Adrenal gland (tissue), 5 donors: ENCODE measurements at regions not wholly inside any gene's neighbourhood (a gene's known extent, or its start where the extent isn't known, plus 50 kb on each side); places are given as distances from the start of the nearest gene placed in this dataset.

Experiments used
- POLR2A ChIP-seq, 2 donors: fragments of 450-650 bp; IDR thresholded peaks; one replicate each; pipeline ENCODE4 v1.6.1; 2017; ENCODE audit warnings: antibody characterized with exemption in 2 of 2, mild to moderate bottlenecking in 2 of 2, moderate library complexity in 1 of 2
- TF ChIP-seq, protein P1 (sequence below), 6 experiments: fragments of 450-650 bp in 4 of 6; fragments of 200-600 bp in 2 of 6; sonication (generic) in 1 of 6; IDR thresholded peaks; 1 replicate in 5 of 6; 2 replicates in 1 of 6; pipeline versions ENCODE4 v1.5.1 to v1.8.0; 2016 to 2021; ENCODE audit warnings: antibody characterized with exemption in 6 of 6, mild to moderate bottlenecking in 2 of 6, moderate library complexity in 1 of 6
- donor health status: DM: no; HTN: no; CAD: no.

DNA sequence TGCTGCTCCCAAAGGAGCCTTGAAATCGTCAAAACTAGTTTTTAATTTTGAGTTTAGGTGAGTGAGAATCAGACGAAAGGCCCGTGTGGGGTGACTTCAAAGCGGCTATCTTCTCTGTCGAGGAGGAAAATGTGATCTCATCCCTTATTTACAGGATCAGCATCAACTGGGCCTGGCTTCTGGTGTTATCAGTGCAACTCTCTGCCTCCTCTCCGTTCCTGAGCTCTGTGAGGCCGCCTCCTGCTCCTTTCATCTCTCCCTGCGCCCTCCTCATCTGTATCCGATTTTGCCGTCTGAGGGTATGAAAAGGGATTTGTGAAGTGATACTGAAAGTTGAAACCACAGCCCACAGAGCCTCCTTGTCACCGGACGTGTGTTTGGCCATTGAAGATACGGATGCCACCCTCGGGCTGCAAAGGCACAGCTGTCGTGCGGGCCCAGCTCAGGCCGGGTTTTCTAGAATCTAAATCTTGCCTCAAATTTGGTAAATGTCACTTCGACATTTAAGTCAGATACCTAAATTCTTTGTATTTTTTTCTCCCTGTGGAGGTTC lies 408.7 kb upstream of the ADARB2 start:
- TF ChIP-seq, protein P1, sequence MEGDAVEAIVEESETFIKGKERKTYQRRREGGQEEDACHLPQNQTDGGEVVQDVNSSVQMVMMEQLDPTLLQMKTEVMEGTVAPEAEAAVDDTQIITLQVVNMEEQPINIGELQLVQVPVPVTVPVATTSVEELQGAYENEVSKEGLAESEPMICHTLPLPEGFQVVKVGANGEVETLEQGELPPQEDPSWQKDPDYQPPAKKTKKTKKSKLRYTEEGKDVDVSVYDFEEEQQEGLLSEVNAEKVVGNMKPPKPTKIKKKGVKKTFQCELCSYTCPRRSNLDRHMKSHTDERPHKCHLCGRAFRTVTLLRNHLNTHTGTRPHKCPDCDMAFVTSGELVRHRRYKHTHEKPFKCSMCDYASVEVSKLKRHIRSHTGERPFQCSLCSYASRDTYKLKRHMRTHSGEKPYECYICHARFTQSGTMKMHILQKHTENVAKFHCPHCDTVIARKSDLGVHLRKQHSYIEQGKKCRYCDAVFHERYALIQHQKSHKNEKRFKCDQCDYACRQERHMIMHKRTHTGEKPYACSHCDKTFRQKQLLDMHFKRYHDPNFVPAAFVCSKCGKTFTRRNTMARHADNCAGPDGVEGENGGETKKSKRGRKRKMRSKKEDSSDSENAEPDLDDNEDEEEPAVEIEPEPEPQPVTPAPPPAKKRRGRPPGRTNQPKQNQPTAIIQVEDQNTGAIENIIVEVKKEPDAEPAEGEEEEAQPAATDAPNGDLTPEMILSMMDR (IDR thresholded peaks at IDR 0.05), result no peak
- TF ChIP-seq POLR2A (IDR thresholded peaks at IDR 0.05), result no peak
